OCI-LY7 (cell line): ENCODE measurements at regions not wholly inside any gene's neighbourhood (a gene's known extent, or its start where the extent isn't known, plus 50 kb on each side); places are given as distances from the start of the nearest gene placed in this dataset.

Experiments used
- BruUV-seq: library from RNA; stranded (reverse); fragments of 400-500 nt; replicated peaks from 2 replicates; lab custom pipeline; 2021; lab: Mats Ljungman, UMichigan
- CTCF ChIA-PET: fragments of 300-600 bp; sonication (Branson Sonifier 250); formaldehyde crosslinking; loops from one replicate; lab custom pipeline; 2022; ENCODE audit warnings: antibody characterized with exemption; ENCODE audit not compliant: unreplicated experiment; lab: Charles Lee
- POLR2A ChIA-PET: fragments of 300-600 bp; sonication (Branson Sonifier 250); formaldehyde crosslinking; loops from one replicate; lab custom pipeline; 2022; ENCODE audit warnings: antibody characterized with exemption; lab: Charles Lee
- DNase-seq: peaks from one replicate; pipeline ENCODE4 v3.0.0-alpha.2; 2015; ENCODE audit warnings: low spot score
- H2AFZ ChIP-seq: fragments of 200-600 bp; sonication (generic), shearing (Covaris generic); 2 replicates; pipeline ENCODE4 v1.6.1; 2014; ENCODE audit warnings: mild to moderate bottlenecking, antibody characterized with exemption, low read length, moderate library complexity
- H3K27ac ChIP-seq: fragments of 200-600 bp; sonication (generic); 2 replicates; pipeline ENCODE4 v1.5.1; 2014; ENCODE audit warnings: mixed run types, low read depth, mild to moderate bottlenecking, moderate library complexity, low read length, inconsistent platforms; ENCODE audit not compliant: poor library complexity, severe bottlenecking
- H3K36me3 ChIP-seq: fragments of 200-600 bp; sonication (generic); 2 replicates; pipeline ENCODE4 v1.6.1; 2014; ENCODE audit warnings: mild to moderate bottlenecking, antibody characterized with exemption, low read length, moderate library complexity, mixed read lengths; ENCODE audit not compliant: insufficient read depth
- H3K4me1 ChIP-seq: fragments of 200-600 bp; sonication (generic); 2 replicates; pipeline ENCODE4 v1.5.1; 2014; ENCODE audit warnings: mild to moderate bottlenecking, low read length; ENCODE audit not compliant: insufficient read depth, poor library complexity, severe bottlenecking
- H3K4me2 ChIP-seq: fragments of 200-600 bp; sonication (generic); 2 replicates; pipeline ENCODE4 v1.6.1; 2014; ENCODE audit warnings: mild to moderate bottlenecking, low read length
- H3K4me3 ChIP-seq: fragments of 200-600 bp; sonication (generic); 2 replicates; pipeline ENCODE4 v1.5.1; 2014; ENCODE audit warnings: mild to moderate bottlenecking, low read depth, low read length; ENCODE audit not compliant: poor library complexity, severe bottlenecking
- H3K79me2 ChIP-seq: fragments of 200-600 bp; sonication (generic); 2 replicates; pipeline ENCODE4 v1.6.1; 2016; ENCODE audit warnings: low read depth, mild to moderate bottlenecking, low read length, moderate library complexity, mixed read lengths; ENCODE audit not compliant: insufficient read depth
- H3K9me2 ChIP-seq: fragments of 200-600 bp; sonication (generic); 2 replicates; pipeline ENCODE4 v1.6.1; 2016; ENCODE audit warnings: mild to moderate bottlenecking, low read length, mixed read lengths; ENCODE audit not compliant: insufficient read depth
- H3K9me3 ChIP-seq: fragments of 200-600 bp; sonication (generic); 2 replicates; pipeline ENCODE4 v1.6.1; 2014; ENCODE audit warnings: mild to moderate bottlenecking, mixed run types, low read length, mixed read lengths
- H4K20me1 ChIP-seq: fragments of 200-600 bp; sonication (generic); 2 replicates; pipeline ENCODE4 v1.6.1; 2014; ENCODE audit warnings: mild to moderate bottlenecking, antibody characterized with exemption, low read length, moderate library complexity, mixed read lengths; ENCODE audit not compliant: insufficient read depth
- EZH2phosphoT487 ChIP-seq: fragments of 200-600 bp; sonication (generic); IDR thresholded peaks from 2 replicates; pipeline ENCODE4 v1.6.1; 2018; ENCODE audit warnings: low read depth, borderline replicate concordance, mild to moderate bottlenecking, mixed run types, antibody characterized with exemption, low read length, moderate library complexity, mixed read lengths
- intact Hi-C: fragments of 100-400 bp; cut with micrococcal nuclease; formaldehyde crosslinking; loops from one replicate; pipeline ENCODE4 v1.10.0; 2022; ENCODE audit not compliant: unreplicated experiment
- TF ChIP-seq, protein P1 (sequence below): fragments of 200-600 bp; sonication (generic); conservative IDR thresholded peaks from 2 replicates; pipeline ENCODE4 v1.5.1; 2014; ENCODE audit warnings: mild to moderate bottlenecking, antibody characterized with exemption, low read length, moderate library complexity, mixed read lengths

DNA sequence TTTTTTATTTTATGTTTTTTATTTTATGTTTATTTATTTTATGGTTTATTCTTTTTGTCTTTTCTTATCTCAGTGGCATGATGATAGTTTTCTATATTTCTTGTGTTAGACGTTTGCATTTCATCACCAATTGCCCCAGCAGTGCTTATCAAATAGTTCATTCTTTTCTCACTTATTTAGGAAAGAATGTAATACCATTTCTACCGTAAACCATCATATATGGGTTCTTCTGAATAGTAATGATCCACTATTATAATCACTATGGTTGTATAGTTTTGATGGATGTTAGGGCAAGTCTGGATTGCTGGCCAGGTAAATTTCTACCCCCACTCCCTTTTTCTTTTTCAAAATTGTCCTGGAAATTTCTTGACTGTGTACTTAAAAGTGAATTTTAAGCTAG lies 134.6 kb upstream of the FBXO33 start:
- ChIA-PET CTCF (no interaction called here), POLR2A (interaction anchor here (0.6 kb wide), 1 partner anchor 202 kb away, joined by 3 read pairs; no protein-coding TSS in a partner anchor)
- intact Hi-C loops: no loop called here
- no TSS peak for BruUV-seq
- Histone ChIP-seq H3K9me3 (no peaks in the 10 kb centered on the region), H3K79me2 (no peaks in the 10 kb centered on the region), H3K4me1 (no peaks in the 10 kb centered on the region), H3K4me2 (no peak overlapping the region), H3K36me3 (no peaks in the 10 kb centered on the region), H3K9me2 (no peaks in the 10 kb centered on the region), H2AFZ (no peak overlapping the region), H3K27ac (no peak overlapping the region), H4K20me1 (no peaks in the 10 kb centered on the region), H3K4me3 (no peak overlapping the region)
- DNase-seq: no peak
- TF ChIP-seq, protein P1, sequence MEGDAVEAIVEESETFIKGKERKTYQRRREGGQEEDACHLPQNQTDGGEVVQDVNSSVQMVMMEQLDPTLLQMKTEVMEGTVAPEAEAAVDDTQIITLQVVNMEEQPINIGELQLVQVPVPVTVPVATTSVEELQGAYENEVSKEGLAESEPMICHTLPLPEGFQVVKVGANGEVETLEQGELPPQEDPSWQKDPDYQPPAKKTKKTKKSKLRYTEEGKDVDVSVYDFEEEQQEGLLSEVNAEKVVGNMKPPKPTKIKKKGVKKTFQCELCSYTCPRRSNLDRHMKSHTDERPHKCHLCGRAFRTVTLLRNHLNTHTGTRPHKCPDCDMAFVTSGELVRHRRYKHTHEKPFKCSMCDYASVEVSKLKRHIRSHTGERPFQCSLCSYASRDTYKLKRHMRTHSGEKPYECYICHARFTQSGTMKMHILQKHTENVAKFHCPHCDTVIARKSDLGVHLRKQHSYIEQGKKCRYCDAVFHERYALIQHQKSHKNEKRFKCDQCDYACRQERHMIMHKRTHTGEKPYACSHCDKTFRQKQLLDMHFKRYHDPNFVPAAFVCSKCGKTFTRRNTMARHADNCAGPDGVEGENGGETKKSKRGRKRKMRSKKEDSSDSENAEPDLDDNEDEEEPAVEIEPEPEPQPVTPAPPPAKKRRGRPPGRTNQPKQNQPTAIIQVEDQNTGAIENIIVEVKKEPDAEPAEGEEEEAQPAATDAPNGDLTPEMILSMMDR: no peak
- TF ChIP-seq EZH2phosphoT487: no peak

DNA sequence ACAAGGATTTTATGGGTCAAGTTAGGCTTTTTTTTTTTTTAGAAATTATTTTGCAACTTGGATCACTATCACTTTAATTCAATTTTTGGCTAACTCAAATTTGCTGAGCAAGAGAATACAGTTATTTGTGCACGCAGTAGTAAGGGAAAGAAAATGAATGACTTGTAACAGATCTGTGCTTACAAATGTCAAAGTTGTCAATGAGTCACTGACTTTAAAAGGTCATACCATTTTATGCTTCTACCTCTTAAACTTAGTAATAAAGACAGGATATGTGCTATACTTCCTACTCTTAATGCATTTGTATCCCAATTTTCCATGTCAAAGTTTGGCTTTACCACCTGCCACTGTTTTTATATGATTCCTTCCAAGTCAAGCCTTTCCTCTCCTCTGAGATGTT lies 131.1 kb upstream of the FBXO33 start:
- Histone ChIP-seq H3K27ac (no peak overlapping the region), H3K36me3 (no peaks in the 10 kb centered on the region), H4K20me1 (no peaks in the 10 kb centered on the region), H3K9me2 (no peaks in the 10 kb centered on the region), H3K79me2 (no peaks in the 10 kb centered on the region), H3K4me1 (no peaks in the 10 kb centered on the region), H3K4me2 (no peak overlapping the region), H3K9me3 (0 out of 2 replicates have a peak, but pooled peaks cover 4% of the 10 kb centered on the region), H3K4me3 (no peak overlapping the region), H2AFZ (no peak overlapping the region)
- no peak for TF ChIP-seq EZH2phosphoT487
- TF ChIP-seq, protein P1: no peak
- ChIA-PET CTCF (no interaction called here), POLR2A (no interaction called here)
- intact Hi-C loops: no loop called here
- no TSS peak for BruUV-seq
- no peak for DNase-seq

DNA sequence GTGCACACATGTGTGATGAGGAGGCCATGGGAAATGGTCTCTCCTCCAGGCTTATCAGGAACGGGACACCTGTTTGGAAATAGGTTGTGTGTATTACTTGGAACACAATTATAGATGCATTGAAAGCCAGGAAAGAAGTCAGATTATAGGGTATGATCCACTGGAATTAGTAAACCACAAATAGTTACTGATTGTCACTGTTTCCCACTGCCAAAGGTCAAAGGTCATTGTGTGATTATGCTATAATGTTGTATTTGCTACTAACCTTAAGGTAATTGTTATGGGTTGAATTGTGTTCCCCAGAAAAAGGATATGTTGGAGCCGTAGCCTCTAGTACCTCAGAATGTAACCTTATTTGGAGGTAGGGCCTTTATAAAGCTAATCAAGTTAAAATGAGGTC lies 129.9 kb upstream of the FBXO33 start:
- intact Hi-C loops: no loop called here
- H3K79me2 ChIP-seq: no peaks in the 10 kb centered on the region
- no peaks in the 10 kb centered on the region for H3K9me2 ChIP-seq
- no TSS peak for BruUV-seq
- no peak overlapping the region for H3K4me2 ChIP-seq
- no peaks in the 10 kb centered on the region for H3K4me1 ChIP-seq
- H3K9me3 ChIP-seq: 0 out of 2 replicates have a peak, but pooled peaks cover 4% of the 10 kb centered on the region
- no peak for DNase-seq
- H3K36me3 ChIP-seq: no peaks in the 10 kb centered on the region
- H3K27ac ChIP-seq: no peak overlapping the region
- no peak for TF ChIP-seq EZH2phosphoT487
- TF ChIP-seq, protein P1: no peak
- H3K4me3 ChIP-seq: no peak overlapping the region
- H4K20me1 ChIP-seq: no peaks in the 10 kb centered on the region
- no peak overlapping the region for H2AFZ ChIP-seq
- POLR2A ChIA-PET: no interaction called here
- CTCF ChIA-PET: no interaction called here
